Fibroblast of the conjunctiva (primary cell): ENCODE measurements at regions not wholly inside any gene's neighbourhood (a gene's known extent, or its start where the extent isn't known, plus 50 kb on each side); places are given as distances from the start of the nearest gene placed in this dataset.
A peak's percentile ranks its signal among the peaks of the same experiment; 100 is the strongest.
"Not testable (repeated sequence)": the region's sequence is repeated elsewhere in the genome, so short reads cannot be mapped to it uniquely, and the experiment has no call there.

ENCODE experiments used
- DNase-seq: peaks from one replicate; pipeline ENCODE4 v3.0.0-alpha.2; 2010; ENCODE audit warnings: low read depth

GRCh38 chr4:79547851-79548250 is 139.8 kb upstream of the GK2 start:
- DNase-seq: no peak

DNA sequence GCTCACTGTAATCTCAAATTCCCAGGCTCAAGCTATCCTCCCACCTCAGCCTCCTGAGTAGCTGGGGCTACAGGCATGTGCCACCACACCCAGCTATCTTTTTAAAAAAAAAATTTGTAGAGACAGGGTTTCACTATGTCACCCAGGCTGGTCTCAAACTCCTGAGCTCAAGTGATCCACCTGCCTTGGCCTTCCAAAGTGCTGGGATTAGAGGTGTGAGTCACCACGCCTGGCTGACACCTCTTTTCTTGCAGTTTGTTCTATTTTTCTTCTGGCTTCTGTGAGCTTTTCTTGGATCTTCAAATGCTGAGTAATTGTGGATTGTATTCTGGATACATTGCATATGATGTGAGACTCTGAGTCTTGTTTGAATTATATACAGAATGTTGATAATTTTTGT is 137.3 kb upstream of the GK2 start:
- DNase-seq: not testable (repeated sequence)

GRCh38 chr4:79540143-79540542 is 132.1 kb upstream of the GK2 start:
- DNase-seq: no peak

DNA sequence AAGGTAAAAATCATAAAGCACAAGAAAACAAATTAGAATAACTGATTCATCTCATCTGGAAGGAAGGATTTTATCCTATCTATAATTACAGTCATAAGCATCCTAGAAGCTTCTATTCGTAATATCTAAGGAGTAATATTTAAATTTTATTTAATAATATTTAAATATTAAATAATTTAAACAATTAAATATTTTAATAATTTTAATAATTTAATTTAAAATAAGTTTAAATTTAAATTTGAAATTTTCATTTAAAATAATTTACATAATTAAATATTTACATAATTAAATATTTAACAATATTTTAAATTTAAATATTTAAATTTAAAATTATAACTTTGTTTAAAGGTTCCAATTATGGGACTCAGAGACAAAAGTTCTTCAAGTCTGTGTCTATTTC is 127.5 kb upstream of the GK2 start:
- no peak for DNase-seq

DNA sequence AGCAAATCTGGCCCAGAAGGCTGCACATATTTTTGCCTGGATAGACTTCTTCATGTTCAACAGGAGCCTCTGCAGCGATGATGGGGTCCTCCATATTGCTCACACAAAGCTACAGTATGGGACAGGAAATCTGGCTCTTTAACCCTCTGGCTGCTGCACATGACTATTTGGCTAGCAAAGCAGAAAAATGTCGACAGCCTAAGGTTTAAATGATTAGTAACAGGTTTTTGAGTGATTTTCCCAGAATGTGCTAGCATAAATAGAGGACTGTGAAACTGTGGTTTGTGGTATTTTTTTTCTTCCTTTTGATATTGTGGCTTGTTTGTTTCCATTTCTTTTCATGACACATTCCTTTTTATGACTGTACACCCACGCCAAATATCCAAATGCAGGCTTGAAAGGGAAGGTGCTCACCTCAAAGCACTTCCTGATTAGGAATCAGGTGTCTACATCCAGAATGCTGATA is 120.2 kb upstream of the GK2 start:
- no peak for DNase-seq

- DNase-seq: no peak
Measured at GRCh38 chr4:79526641-79527565, 118.9 kb upstream of the GK2 start.

DNA sequence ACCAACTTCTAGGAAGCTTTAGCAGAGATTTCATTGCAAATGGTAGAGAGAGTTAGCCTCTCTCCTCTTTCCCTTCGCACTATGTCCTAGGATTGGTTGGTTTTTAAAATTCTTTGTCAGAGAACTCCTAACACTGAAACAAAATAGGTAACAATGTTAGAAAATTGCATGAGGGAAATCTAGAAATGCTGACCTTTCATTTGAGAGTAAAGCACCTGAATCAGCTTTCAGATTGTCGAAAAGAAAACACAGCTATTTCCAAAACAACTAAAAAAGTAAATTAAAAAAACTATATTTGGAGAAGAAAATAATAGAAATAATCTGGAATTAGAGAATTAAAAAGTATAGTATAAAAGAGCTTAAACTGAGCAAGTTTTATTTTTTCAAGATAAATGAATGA is 108.1 kb upstream of the GK2 start:
- DNase-seq: no peak

DNA sequence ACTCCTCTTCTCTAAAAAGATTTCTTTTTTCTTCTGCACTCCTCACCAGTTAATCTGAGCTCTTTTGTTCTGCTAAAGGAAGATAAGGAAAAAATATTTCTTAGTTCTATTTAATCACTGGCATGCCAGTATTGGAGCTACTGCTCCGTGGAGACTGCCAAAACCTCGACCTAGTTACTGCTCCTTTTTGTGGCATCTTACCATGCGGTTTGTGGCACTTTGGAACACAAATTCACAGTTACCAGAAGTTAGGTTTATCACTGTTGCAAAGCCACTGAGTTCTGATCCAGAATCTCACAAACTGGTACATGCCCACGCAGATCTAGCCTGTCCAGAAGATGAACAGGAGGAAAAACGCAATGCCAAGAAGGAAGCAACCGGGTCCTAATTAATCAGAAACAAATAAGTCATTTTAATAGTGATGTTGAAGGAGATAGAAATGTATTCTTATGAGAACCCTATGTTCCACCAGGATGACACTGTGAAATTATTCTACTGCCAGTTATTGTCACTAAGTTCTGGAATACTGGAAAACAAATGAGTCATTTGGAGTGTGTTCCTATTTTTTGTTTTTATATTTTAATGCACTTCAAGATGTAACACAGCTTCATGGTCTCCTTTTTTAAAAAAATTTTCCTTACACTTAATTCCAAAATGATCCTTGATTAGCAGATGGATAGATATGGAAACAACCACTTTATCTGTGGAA is 106.7 kb upstream of the GK2 start:
- DNase-seq: no peak

DNA sequence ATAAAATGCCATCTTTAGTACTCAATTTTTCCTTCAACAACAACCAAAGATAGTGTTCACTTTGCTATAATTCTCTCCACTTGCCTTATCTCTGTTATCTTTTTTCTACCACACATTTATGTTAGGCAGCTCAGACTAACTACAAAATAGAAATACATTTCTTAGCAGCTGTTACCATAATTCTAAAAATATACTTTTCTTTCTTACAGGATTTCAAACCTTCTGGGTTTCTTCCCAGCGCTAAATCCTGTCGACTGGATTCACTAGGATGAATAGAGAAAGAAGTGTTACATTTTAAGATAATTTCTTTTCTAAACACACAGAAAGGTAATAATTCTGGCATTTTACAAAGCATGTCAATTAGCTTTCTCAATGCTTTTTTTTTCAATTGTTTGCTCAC is 105.5 kb upstream of the GK2 start:
- no peak for DNase-seq

DNA sequence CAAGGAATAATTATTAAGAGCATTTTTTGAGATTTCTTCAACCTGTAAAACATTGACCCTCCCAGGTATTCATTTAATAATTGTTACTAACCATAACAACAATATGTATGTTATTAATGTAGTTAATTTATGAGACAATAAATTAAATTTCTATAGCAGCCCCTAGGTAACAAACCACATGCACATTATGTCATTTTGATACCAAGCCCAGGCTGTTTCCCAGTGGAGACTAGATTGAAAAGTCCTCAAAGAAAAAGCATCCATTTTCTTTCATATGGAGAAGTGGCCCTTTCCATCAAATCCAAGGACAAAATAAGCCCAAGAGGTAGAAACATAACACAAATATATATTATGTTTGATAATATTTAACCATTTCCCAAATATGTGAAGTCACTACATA is 104.3 kb upstream of the GK2 start:
- DNase-seq: no peak

GRCh38 chr4:79502081-79502480 is 94.1 kb upstream of the GK2 start:
- DNase-seq: no peak

DNA sequence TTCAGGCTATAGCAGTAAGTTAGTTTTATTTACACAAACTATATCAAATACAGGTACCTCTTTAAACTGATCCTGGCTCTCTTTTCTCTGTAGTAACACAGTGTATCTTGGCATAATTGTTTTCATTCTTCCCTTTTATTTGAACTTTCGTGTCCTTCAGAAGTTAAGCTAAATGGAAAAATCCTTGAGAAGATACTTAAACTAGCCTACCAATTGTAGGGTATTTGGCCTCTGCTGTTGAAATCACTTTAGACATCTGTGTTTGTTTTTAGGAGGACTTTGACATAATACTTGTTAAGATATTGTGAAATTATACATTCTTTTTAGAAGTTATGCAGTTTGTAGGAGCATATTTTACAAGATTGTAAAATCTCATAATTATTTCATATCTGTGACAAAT is 90.3 kb upstream of the GK2 start:
- peak; percentile 1 for DNase-seq

DNA sequence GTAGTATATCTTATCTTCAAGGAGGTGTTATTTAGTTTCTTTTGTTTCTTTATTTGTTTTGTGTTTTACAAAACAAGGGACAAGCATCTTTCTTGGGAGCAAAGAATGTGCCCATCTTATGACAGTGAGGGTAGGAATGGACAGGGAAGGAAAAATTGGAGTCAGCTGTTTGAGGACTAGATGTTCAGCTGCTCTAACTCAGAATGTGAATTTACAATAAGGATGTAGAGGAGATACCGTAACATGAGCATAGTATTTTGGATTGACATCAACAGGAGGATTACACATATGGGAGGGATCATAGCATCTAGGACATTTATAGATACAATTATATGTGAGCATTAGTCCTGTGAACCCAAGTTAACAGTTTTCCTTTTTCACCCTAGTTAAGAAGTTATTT is 89.0 kb upstream of the GK2 start:
- DNase-seq: no peak

DNA sequence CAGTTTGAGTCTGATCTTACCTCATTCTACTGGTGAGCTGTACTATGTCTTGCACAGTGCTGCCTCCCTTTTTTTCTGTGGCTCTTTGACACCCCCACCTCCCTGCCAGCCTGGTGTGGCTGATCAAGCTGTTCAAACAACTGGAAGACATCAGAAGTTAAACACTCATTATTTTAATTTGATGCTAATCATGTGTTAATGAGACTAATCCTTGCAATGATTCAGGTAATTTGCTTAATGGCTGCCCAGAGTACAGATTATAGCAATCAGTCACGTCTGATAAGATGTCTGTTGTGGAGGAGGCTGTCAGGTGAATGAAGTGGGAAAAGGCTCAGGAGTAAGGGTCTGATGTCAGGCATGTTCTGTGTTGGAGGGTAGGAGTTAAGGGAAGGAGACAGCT is 87.4 kb upstream of the GK2 start:
- DNase-seq: no peak

DNA sequence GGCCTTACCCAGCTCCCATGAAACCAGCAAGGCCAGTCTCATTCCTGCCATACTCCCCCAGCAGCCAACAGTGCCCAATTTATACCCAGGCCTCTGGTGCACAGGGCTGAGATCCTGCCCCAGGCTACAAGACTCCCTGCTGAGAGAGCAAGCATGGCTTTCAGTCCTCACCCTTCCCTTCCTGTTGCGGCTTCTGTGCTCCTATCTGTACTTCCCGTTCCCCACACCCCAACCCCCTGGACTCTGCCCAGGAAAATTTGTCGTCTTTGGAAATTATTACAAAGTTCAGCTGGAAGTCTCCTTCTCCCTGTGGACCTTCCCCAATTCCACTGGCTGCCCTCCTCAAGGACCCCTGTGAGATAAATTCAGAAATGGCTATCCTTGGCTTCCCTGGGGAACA is 84.1 kb upstream of the GK2 start:
- no peak for DNase-seq

- no peak for DNase-seq
Measured at GRCh38 chr4:79489506-79489905, 81.5 kb upstream of the GK2 start.

GRCh38 chr4:79476196-79476595 is 68.2 kb upstream of the GK2 start:
- no peak for DNase-seq

- DNase-seq: no peak
Measured at GRCh38 chr4:79473439-79473724, 65.4 kb upstream of the GK2 start.

- no peak for DNase-seq
Measured at GRCh38 chr4:79472693-79473438, 64.8 kb upstream of the GK2 start.

DNA sequence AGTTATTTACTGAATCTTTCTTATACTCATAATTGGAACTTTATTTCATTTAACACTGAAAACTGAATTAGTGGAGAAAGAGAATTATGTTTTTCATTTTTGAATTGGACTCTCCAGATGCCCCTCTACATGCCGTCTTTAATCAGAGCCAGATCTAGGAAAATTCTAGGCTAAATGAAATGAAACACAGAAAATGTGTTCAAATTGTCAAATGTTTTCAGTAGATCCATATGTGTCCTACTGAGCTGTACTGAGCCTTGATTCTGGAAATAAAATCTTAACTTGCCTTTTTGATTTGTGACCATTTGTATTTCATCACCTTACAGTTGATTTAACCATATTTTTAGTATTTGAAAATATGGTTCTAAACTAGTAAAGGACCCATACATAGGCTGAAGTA is 64.0 kb upstream of the GK2 start:
- no peak for DNase-seq

DNA sequence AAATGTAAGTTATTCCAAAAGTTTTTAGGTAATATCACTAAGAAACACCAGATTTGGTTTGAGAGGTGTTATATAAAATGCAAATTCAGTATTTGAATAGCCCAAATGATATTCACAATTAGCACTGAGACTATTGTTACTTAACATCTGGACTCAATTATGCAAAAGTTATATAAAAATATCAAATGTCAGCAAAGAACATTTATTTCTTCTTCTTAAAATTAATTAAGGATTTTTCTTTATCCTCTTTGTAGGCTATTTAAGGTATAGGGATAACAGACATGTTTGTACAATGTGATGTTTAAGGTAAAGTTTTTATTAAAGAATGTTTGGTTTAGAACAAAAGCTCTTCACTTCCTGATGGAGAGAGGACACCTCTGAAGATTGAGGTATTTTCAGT is 63.3 kb upstream of the GK2 start:
- DNase-seq: no peak

DNA sequence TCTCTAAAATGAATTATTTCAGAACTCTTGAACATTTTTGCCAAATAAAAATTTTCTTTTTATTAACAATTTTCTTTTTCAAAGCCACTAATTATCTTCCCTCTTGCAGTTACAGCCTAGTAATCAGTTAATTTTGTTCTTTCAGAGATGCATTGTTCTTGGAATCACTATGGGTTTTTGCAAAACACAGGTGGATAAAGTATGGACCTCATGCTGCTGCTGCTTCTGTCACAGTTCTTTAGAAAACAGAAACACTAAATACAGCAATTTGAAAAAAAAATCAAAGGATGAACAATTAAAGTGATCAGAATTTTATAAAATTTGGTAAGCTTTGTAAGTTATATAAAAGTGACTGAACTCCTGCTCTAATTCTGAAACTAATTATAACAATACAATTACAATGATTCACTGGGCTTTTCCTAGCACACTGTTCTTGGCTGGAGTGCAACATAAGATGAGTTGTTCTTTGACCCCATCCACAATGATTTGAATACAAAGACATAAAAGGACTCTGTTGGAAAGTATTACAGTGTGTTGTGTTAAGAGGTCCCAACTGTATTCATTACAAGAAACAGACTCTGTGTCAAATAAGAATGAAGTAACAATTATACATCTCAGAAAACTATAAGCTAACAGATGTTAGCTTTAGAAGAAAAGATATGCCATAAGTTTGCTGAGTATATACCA is 59.4 kb upstream of the GK2 start:
- peak; percentile 26 for DNase-seq
